GM12872 (cell line): ENCODE measurements at regions not wholly inside any gene's neighbourhood (a gene's known extent, or its start where the extent isn't known, plus 50 kb on each side); places are given as distances from the start of the nearest gene placed in this dataset.

Experiments
- TF ChIP-seq, protein P1 (sequence below): IDR thresholded peaks from 3 replicates; pipeline ENCODE4 v1.5.1; 2011; ENCODE audit warnings: low read depth, mild to moderate bottlenecking, low read length, moderate library complexity; ENCODE audit not compliant: insufficient read depth

DNA sequence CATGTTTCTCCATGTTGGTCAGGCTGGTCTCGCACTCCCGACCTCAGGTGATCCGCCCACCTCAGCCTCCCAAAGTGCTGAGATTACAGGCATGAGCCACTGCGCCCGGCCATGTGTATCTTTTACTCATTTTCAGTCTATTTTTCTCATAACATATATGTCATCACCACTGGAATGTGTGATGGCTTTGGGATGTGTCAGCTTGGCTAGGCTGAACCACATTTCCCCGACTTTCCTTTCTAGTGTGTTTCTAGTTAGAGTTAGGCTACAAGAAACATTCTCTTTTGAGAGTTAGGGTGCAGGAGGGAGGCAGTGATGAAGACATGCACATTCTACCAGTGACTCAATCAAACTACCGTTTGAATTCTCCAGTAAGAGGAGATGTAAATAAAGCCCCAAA lies 444.9 kb upstream of the THBS1 start:
- TF ChIP-seq, protein P1, sequence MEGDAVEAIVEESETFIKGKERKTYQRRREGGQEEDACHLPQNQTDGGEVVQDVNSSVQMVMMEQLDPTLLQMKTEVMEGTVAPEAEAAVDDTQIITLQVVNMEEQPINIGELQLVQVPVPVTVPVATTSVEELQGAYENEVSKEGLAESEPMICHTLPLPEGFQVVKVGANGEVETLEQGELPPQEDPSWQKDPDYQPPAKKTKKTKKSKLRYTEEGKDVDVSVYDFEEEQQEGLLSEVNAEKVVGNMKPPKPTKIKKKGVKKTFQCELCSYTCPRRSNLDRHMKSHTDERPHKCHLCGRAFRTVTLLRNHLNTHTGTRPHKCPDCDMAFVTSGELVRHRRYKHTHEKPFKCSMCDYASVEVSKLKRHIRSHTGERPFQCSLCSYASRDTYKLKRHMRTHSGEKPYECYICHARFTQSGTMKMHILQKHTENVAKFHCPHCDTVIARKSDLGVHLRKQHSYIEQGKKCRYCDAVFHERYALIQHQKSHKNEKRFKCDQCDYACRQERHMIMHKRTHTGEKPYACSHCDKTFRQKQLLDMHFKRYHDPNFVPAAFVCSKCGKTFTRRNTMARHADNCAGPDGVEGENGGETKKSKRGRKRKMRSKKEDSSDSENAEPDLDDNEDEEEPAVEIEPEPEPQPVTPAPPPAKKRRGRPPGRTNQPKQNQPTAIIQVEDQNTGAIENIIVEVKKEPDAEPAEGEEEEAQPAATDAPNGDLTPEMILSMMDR: no peak

DNA sequence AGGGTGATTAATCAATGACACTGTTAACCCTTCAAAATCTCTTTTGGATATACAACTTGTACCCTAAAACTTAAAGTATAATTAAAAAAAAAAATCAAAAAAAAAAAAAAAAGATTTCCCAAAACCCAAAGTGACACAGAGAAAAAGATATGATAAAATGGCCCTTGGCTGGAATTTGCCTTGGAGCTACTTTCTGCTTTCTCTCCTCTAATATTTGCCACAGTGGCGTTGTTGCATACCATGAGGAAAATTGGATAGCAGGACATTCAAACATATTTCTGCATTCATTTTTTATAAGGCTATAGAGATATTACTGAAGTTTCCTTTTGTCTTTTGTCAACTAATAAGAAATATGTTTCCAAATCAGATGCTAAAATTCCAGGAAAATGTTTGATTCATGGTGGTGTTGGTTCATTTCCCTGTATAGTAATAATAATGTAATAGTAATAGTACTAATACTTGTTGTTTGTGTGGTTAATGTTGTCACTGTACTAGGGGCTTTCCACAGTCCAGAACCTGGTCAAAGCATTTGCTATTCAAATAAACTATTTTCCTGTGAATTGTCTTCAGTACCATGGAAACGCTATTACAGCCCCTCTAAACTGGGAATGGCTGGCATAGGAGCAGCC lies 441.3 kb upstream of the THBS1 start:
- TF ChIP-seq, protein P1: no peak

DNA sequence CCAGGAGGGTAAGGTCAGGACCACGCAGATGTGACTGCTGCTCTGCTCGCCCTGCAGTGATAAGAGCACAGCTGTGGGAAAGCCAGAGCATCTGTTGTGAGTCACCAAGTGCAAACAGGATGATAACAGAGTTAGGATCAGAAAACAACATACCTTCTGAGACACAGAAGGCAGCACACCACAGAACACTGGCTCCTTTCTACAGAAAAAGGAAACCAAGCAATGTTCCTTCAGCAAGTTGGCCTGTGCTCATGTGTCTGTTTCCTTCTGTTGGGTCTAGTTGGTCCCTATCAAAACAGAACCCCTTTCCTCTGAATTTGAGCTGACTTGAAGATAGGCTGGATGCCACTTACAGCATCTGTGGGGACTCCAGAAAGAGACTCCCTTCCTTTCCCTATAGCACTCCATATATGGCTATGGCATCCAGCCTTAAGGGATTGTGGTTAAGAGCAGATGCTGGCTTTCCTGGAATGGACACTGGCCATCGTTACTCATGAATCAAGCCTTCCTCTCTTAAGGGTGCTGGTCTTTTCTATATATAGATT lies 440.7 kb upstream of the THBS1 start:
- TF ChIP-seq, protein P1: no peak

DNA sequence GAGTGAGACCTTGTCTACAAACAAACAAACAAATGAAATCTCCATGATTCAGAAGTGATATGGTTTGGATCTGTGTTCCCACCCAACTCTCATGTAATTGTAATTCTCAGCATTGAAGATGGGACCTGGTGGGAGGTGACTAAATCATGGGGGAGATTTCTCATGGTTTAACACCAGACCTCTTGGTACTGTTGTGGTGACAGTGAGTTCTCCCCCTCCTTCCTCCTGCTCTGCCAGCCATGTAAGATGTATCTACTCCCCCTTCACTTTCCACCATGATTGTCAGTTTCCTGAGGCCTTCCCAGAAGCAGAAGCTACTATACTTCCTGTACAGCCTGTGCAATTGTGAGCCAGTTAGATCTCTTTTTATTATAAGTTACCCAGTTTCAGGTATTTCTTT lies 438.4 kb upstream of the THBS1 start:
- TF ChIP-seq, protein P1: no peak

DNA sequence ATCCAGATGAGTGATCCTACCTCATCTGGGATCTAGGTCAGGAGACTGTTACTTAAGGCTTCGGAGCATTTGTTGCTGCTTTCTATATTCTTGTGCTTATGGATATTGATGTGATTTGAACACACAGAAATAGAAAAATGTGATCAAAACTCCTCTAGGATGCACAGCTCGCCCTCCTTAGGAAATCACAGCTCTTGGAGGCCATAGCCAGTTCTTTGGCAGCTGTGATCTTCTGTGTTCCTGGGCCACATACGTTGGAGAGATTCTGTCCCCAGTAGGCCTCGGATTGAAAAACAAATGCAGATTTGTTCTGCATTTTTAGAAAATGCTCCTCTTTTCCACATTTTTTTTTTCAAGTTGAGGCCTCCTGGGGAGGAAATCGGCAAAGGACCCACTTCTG lies 437.4 kb upstream of the THBS1 start:
- TF ChIP-seq, protein P1: no peak

DNA sequence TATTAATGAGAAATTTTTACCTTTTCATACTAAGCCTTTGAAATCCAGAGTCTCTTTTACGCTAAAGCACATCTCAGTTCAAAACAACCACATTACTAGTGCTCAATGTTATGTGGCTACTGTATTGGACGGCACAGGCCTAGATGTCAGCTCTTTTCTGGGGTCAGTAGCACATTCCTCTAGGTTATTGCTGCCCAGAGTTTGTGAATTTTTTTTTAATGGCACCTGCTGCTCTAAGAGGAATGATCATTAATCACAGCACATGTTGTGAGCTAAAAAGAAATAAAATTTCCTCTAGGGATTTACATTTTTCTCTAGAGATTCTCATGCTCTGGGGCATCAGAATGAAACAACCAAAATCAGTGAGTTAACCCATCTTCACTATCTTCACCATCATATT lies 436.8 kb upstream of the THBS1 start:
- TF ChIP-seq, protein P1: no peak

DNA sequence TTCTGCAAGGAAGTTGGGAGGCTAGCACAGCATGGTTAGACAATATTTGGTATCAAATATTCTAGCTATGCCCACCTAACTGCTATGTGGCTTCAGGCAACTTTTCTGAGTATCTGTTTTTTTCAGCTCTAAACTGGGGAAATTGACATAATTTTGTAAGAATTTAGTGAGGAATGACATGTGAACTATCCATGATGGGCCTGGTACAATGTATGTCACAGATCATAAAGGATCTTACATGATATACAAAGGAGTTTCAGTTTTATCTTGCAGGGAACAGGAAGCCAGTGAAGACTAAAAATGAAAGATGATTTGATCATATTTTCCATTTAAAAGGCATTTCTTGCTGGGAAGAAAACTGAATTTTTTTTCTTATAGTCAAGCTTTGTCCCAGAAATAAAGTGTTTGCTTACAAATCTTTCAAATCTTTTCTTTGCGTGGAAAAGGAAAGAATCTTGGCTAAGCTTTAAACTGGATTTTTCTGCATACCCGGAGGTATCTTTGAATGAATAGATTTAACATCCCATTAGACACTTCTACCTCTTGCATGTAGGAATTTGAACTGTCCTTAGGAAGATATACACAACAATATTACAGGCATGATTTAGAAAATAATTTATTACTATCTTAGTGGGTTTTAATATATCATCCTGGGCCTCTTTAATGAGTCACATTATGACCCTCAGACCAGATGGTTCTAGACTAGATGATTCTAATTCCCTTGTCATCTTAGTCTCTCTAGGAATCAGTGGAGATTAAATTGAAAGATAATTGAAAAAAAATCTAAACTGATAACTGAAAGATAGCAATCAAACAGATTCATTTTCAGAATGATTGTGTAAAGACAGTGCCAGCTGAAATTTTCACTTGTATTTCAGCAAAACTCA lies 436.0 kb upstream of the THBS1 start:
- TF ChIP-seq, protein P1: no peak
